GM12878 (cell line): ENCODE measurements at regions not wholly inside any gene's neighbourhood (a gene's known extent, or its start where the extent isn't known, plus 50 kb on each side); places are given as distances from the start of the nearest gene placed in this dataset.

Experiments used
- ATAC-seq: fragments of 200-7000 bp; cut with Tn5 transposase; 3 replicates; pipeline ENCODE4 v1.9.1; 2020; ENCODE audit warnings: mild to moderate bottlenecking, moderate library complexity
- BruUV-seq: library from RNA; stranded (reverse); fragments of 400-500 nt; replicated peaks from 2 replicates; lab custom pipeline; 2021; lab: Mats Ljungman, UMichigan
- CTCF ChIA-PET: fragments of 300-600 bp; sonication (Branson Sonifier 250); formaldehyde crosslinking; extraction: SDS; loops from one replicate; lab custom pipeline; 2021; ENCODE audit warnings: inconsistent platforms; lab: Yijun Ruan, JAX
- POLR2A ChIA-PET: fragments of 350-600 bp; formaldehyde crosslinking; extraction: SDS; loops from one replicate; lab custom pipeline; 2021; ENCODE audit warnings: inconsistent platforms; lab: Charles Lee
- RAD21 ChIA-PET: fragments of 300-600 bp; sonication (Branson Sonifier 250); formaldehyde crosslinking; loops from one replicate; lab custom pipeline; 2023; ENCODE audit warnings: antibody characterized with exemption; ENCODE audit not compliant: unreplicated experiment; lab: Charles Lee
- SMC1A ChIA-PET: fragments of 300-600 bp; sonication (Branson Sonifier 250); formaldehyde crosslinking; loops from one replicate; lab custom pipeline; 2023; ENCODE audit not compliant: unreplicated experiment, uncharacterized antibody; lab: Charles Lee
- DNase-seq: peaks from one replicate; pipeline ENCODE4 v3.0.0-alpha.2; 2011; ENCODE audit warnings: low read depth, low spot score
- FAIRE-seq: peaks from 3 replicates; lab custom pipeline; 2011; peaks lifted over from hg19 to GRCh38; lab: Jason Lieb, UNC
- H2AFZ ChIP-seq: 2 replicates; pipeline ENCODE4 v1.6.0; 2011; ENCODE audit warnings: low read depth, low read length, control low read depth; ENCODE audit not compliant: control insufficient read depth
- H3K27ac ChIP-seq: 2 replicates; pipeline ENCODE4 v1.5.1; 2011; ENCODE audit warnings: control low read depth; ENCODE audit not compliant: control insufficient read depth, insufficient read depth
- H3K27me3 ChIP-seq, 2 experiments: replicated peaks in 1 of 2; 2 replicates each; pipeline versions ENCODE4 v1.6.0 to v1.6.1; 2011; ENCODE audit warnings: low read length in 1 of 2; ENCODE audit not compliant: control insufficient read depth in 2 of 2, insufficient read depth in 2 of 2
- H3K36me3 ChIP-seq, 2 experiments: 2 replicates each; pipeline ENCODE4 v1.5.1; 2011; ENCODE audit warnings: low read length in 1 of 2; ENCODE audit not compliant: control insufficient read depth in 2 of 2, insufficient read depth in 2 of 2
- H3K4me1 ChIP-seq: 2 replicates; pipeline ENCODE4 v1.6.1; 2011; ENCODE audit warnings: mild to moderate bottlenecking, low read length, moderate library complexity, mixed read lengths; ENCODE audit not compliant: control insufficient read depth, insufficient read depth
- H3K4me2 ChIP-seq: 2 replicates; pipeline ENCODE4 v1.6.0; 2011; ENCODE audit warnings: control low read depth; ENCODE audit not compliant: control insufficient read depth, insufficient read depth
- H3K4me3 ChIP-seq: fragments of 200-600 bp; sonication (generic); 2 replicates; pipeline ENCODE4 v1.5.1; 2016
- H3K79me2 ChIP-seq: 2 replicates; pipeline ENCODE4 v1.6.0; 2011; ENCODE audit warnings: low read length; ENCODE audit not compliant: control insufficient read depth, insufficient read depth
- H3K9ac ChIP-seq: 2 replicates; pipeline ENCODE4 v1.8.0; 2011; ENCODE audit warnings: low read length, control low read depth, mixed read lengths; ENCODE audit not compliant: control insufficient read depth, insufficient read depth
- H3K9me3 ChIP-seq: replicated peaks from 3 replicates; pipeline ENCODE4 v1.5.1; 2011; ENCODE audit warnings: mild to moderate bottlenecking, low read length; ENCODE audit not compliant: control insufficient read depth, insufficient read depth
- H4K20me1 ChIP-seq: 2 replicates; pipeline ENCODE4 v1.6.0; 2011; ENCODE audit not compliant: control insufficient read depth, insufficient read depth
- E4F1 ChIP-seq: fragments of 450-650 bp; IDR thresholded peaks from 2 replicates; pipeline ENCODE4 v1.6.1; 2018; ENCODE audit warnings: borderline replicate concordance, mild to moderate bottlenecking; ENCODE audit not compliant: partially characterized antibody
- HCFC1 ChIP-seq: fragments of 150-350 bp; IDR thresholded peaks from 2 replicates; pipeline ENCODE4 v1.6.1; 2014; ENCODE audit warnings: low read length
- HDGF ChIP-seq: fragments of 450-650 bp; IDR thresholded peaks from 2 replicates; pipeline ENCODE4 v1.6.1; 2016; ENCODE audit warnings: antibody characterized with exemption
- JUNB ChIP-seq: IDR thresholded peaks from 2 replicates; pipeline ENCODE4 v1.6.1; 2016; ENCODE audit warnings: antibody characterized with exemption, mild to moderate bottlenecking
- KLF5 ChIP-seq: fragments of 450-650 bp; IDR thresholded peaks from 2 replicates; pipeline ENCODE4 v1.6.1; 2014; ENCODE audit warnings: mild to moderate bottlenecking; ENCODE audit not compliant: partially characterized antibody
- MLLT1 ChIP-seq: fragments of 450-650 bp; IDR thresholded peaks from 2 replicates; pipeline ENCODE4 v1.6.1; 2016; ENCODE audit warnings: mild to moderate bottlenecking
- RELB ChIP-seq: fragments of 450-650 bp; IDR thresholded peaks from 2 replicates; pipeline ENCODE4 v1.6.1; 2017; ENCODE audit warnings: low read depth, mild to moderate bottlenecking, moderate library complexity
- SMC3 ChIP-seq: IDR thresholded peaks from 2 replicates; pipeline ENCODE4 v1.6.1; 2011; ENCODE audit warnings: low read length, improper control_type of control experiment, borderline replicate concordance
- TARDBP ChIP-seq: IDR thresholded peaks from 2 replicates; pipeline ENCODE4 v1.6.1; 2016; ENCODE audit warnings: borderline replicate concordance
- WGBS: methylation state at CpG from one replicate; pipeline ENCODE4 v1.1.6; 2016; ENCODE audit warnings: low lambda C conversion rate; ENCODE audit not compliant: insufficient replicate concordance, insufficient coverage; ENCODE audit errors: missing lambda C conversion rate; 5-methylcytosine and 5-hydroxymethylcytosine counted together
- in situ Hi-C: fragments of 300-500 bp; cut with MboI; formaldehyde crosslinking; loops from 9 replicates; pipeline ENCODE4 v1.14.3; 2018; ENCODE audit warnings: mixed read lengths
- intact Hi-C: fragments of 100-400 bp; cut with micrococcal nuclease; formaldehyde crosslinking; loops from one replicate; pipeline ENCODE4 v1.14.2; 2022; ENCODE audit not compliant: unreplicated experiment
- TF ChIP-seq, protein P1 (sequence below): fragments of 450-650 bp; IDR thresholded peaks from 2 replicates; pipeline ENCODE4 v1.6.1; 2017; ENCODE audit warnings: mild to moderate bottlenecking, low read depth, inconsistent platforms; ENCODE audit not compliant: poor library complexity, severe bottlenecking

DNA sequence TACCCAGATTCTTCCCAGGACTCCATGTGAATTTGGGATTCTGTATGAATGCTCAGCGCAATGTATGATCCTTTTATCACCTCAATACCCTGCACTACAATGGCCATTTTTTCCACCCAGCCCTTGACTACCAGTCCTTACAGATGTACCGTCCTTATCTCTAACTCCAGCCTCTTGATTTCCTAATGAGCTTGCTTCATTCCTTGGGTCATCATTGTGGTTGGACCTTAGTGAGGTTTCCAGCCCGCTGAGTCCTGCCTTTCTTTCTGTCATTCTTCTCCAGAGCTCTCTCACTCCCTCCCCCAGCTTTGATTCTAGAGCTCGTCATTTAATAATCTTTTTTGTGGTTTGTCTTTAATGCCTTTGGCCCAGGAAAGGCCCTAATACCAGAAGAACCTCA lies 438.5 kb downstream of the ZNF536 start:
- H4K20me1 ChIP-seq: no peaks in the 10 kb centered on the region
- no peaks in the 10 kb centered on the region for H3K79me2 ChIP-seq
- H3K4me3 ChIP-seq: no peak overlapping the region
- H3K9ac ChIP-seq: no peak overlapping the region
- ChIA-PET RAD21 (no interaction called here), SMC1A (no interaction called here), CTCF (no interaction called here), POLR2A (no interaction called here)
- H3K9me3 ChIP-seq: no peaks in the 10 kb centered on the region; the same call in 2 of the 3 replicates
- WGBS: 7% methylated on average over 4 of the region's 4 CpGs
- in situ Hi-C loops: no loop called here
- no peaks in the 10 kb centered on the region for H3K27me3 ChIP-seq
- BruUV-seq: no TSS peak
- no peak overlapping the region for H3K27ac ChIP-seq
- H2AFZ ChIP-seq: no peak overlapping the region
- no peaks in the 10 kb centered on the region for H3K4me1 ChIP-seq
- H3K36me3 ChIP-seq: no peaks in the 10 kb centered on the region
- intact Hi-C loops: no loop called here
- H3K4me2 ChIP-seq: no peak overlapping the region
- TF ChIP-seq E4F1: no peak
- TF ChIP-seq JUNB: no peak
- TF ChIP-seq SMC3: no peak
- no peak for TF ChIP-seq HCFC1
- TF ChIP-seq, all 136 proteins: peak for 0
- FAIRE-seq: no peak
- no peak for ATAC-seq
- no peak for DNase-seq

DNA sequence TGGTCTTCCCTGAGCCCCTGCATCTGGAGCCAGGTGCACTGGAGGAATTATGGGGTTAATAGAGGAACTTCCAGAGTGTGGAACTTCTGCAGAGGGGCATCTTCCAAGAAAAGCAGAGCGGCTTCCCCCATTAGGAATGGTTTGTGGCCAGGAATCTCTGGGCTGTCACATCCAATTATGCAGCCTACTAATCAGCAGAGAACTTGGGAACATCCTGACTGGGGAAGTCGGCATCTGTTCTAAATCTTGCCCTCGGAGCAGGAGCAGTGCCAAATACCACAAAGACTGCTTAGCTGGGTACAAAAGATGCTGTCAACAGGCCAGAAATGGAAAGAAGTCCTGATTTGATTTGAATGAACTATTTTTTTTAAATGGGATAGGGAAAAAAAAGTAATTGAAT lies 435.1 kb downstream of the ZNF536 start:
- Histone ChIP-seq H3K9me3 (no peaks in the 10 kb centered on the region; the same call in 2 of the 3 replicates), H2AFZ (no peak overlapping the region), H3K4me2 (no peak overlapping the region), H4K20me1 (no peaks in the 10 kb centered on the region), H3K4me3 (no peak overlapping the region), H3K9ac (no peak overlapping the region), H3K79me2 (no peaks in the 10 kb centered on the region), H3K27me3 (no peaks in the 10 kb centered on the region), H3K4me1 (no peaks in the 10 kb centered on the region), H3K36me3 (no peaks in the 10 kb centered on the region), H3K27ac (no peak overlapping the region)
- BruUV-seq: no TSS peak
- 17% methylated on average over 3 of the region's 3 CpGs for WGBS
- SMC1A ChIA-PET: no interaction called here
- FAIRE-seq (no peak), DNase-seq (no peak), ATAC-seq (no peak)
- in situ Hi-C loops: no loop called here
- RAD21 ChIA-PET: no interaction called here
- intact Hi-C loops: no loop called here
- CTCF ChIA-PET: no interaction called here
- POLR2A ChIA-PET: no interaction called here
- TF ChIP-seq TARDBP (no peak), RELB (no peak), HDGF (no peak), KLF5 (no peak), MLLT1 (no peak)
- TF ChIP-seq, protein P1, sequence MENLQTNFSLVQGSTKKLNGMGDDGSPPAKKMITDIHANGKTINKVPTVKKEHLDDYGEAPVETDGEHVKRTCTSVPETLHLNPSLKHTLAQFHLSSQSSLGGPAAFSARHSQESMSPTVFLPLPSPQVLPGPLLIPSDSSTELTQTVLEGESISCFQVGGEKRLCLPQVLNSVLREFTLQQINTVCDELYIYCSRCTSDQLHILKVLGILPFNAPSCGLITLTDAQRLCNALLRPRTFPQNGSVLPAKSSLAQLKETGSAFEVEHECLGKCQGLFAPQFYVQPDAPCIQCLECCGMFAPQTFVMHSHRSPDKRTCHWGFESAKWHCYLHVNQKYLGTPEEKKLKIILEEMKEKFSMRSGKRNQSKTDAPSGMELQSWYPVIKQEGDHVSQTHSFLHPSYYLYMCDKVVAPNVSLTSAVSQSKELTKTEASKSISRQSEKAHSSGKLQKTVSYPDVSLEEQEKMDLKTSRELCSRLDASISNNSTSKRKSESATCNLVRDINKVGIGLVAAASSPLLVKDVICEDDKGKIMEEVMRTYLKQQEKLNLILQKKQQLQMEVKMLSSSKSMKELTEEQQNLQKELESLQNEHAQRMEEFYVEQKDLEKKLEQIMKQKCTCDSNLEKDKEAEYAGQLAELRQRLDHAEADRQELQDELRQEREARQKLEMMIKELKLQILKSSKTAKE: no peak
